ENCODE measurements at regions not wholly inside any gene's neighbourhood (a gene's known extent, or its start where the extent isn't known, plus 50 kb on each side); places are given as distances from the start of the nearest gene placed in this dataset.

- no peak overlapping the region for H3K27ac ChIP-seq (ENCODE audit: low read depth, low read length)
- H3K9ac ChIP-seq (ENCODE audit: extremely low read depth, low read length, poor library complexity, severe bottlenecking) = no peak overlapping the region
- no peak for DNase-seq
- H3K36me3 ChIP-seq (ENCODE audit: control insufficient read depth, insufficient read depth, low read length) = no peaks in the 10 kb centered on the region
- H3K27me3 ChIP-seq (ENCODE audit: control insufficient read depth, insufficient read depth, low read length, poor library complexity, severe bottlenecking) = no peaks in the 10 kb centered on the region
- TF ChIP-seq CTCF (conservative IDR thresholded peaks at IDR 0.05) = peak; percentile 51
- H3K27me3 Mint-ChIP-seq (ENCODE audit: insufficient read depth) = no peaks in the 10 kb centered on the region
- 86 to 97% methylated on average over 1 to 3 of the region's 3 CpGs for WGBS, 2 experiments (ENCODE audit: insufficient coverage in 1 of 2, insufficient read length in 1 of 2)
- peaks cover 6% of the 10 kb centered on the region for H3K9me3 ChIP-seq (ENCODE audit: control insufficient read depth, low read length)
- peaks cover 32% of the 10 kb centered on the region for H3K4me1 Mint-ChIP-seq
- H3K4me3 ChIP-seq (ENCODE audit: low read length) = no peak overlapping the region
- no peak overlapping the region for H3K27ac Mint-ChIP-seq
- peaks cover 16% of the 10 kb centered on the region for H3K4me1 ChIP-seq (ENCODE audit: control insufficient read depth, insufficient read depth, low read length)
- no peak overlapping the region for H3K4me3 Mint-ChIP-seq
- peaks cover 2% of the 10 kb centered on the region for H3K9me3 Mint-ChIP-seq
- peaks cover 5% of the 10 kb centered on the region for H3K36me3 Mint-ChIP-seq (ENCODE audit: low read depth)
These were observed 110.8 kb upstream of the SOD1 start for GRCh38 chr21:31548688-31549087.

- H3K9me3 ChIP-seq (ENCODE audit: control insufficient read depth, low read length) = peaks cover 6% of the 10 kb centered on the region
- Mint-ChIP-seq H3K4me3 (no peak overlapping the region), H3K27me3 (ENCODE audit: insufficient read depth) (no peaks in the 10 kb centered on the region), H3K27ac (no peak overlapping the region), H3K4me1 (peaks cover 24% of the 10 kb centered on the region), H3K36me3 (ENCODE audit: low read depth) (peaks cover 5% of the 10 kb centered on the region), H3K9me3 (peaks cover 2% of the 10 kb centered on the region)
- H3K36me3 ChIP-seq (ENCODE audit: control insufficient read depth, insufficient read depth, low read length) = no peaks in the 10 kb centered on the region
- peaks cover 11% of the 10 kb centered on the region for H3K4me1 ChIP-seq (ENCODE audit: control insufficient read depth, insufficient read depth, low read length)
- 90 to 94% methylated on average over 3 of the region's 3 CpGs for WGBS, 2 experiments (ENCODE audit: insufficient coverage in 1 of 2, insufficient read length in 1 of 2)
- no peak overlapping the region for H3K4me3 ChIP-seq (ENCODE audit: low read length)
- TF ChIP-seq CTCF (conservative IDR thresholded peaks at IDR 0.05) = no peak
- H3K27ac ChIP-seq (ENCODE audit: low read depth, low read length) = no peak overlapping the region
- H3K27me3 ChIP-seq (ENCODE audit: control insufficient read depth, insufficient read depth, low read length, poor library complexity, severe bottlenecking) = no peaks in the 10 kb centered on the region
- no peak overlapping the region for H3K9ac ChIP-seq (ENCODE audit: extremely low read depth, low read length, poor library complexity, severe bottlenecking)
- DNase-seq = no peak
These were observed 112.9 kb upstream of the SOD1 start for GRCh38 chr21:31546443-31547170.

- H3K9me3 ChIP-seq (ENCODE audit: control insufficient read depth, low read length) = peaks cover 3% of the 10 kb centered on the region
- H3K9ac ChIP-seq (ENCODE audit: extremely low read depth, low read length, poor library complexity, severe bottlenecking) = no peak overlapping the region
- no peaks in the 10 kb centered on the region for H3K27me3 Mint-ChIP-seq (ENCODE audit: insufficient read depth)
- no peaks in the 10 kb centered on the region for H3K27me3 ChIP-seq (ENCODE audit: control insufficient read depth, insufficient read depth, low read length, poor library complexity, severe bottlenecking)
- TF ChIP-seq CTCF (conservative IDR thresholded peaks at IDR 0.05) = no peak
- no peak overlapping the region for H3K27ac Mint-ChIP-seq
- H3K4me3 ChIP-seq (ENCODE audit: low read length) = no peak overlapping the region
- no peaks in the 10 kb centered on the region for H3K36me3 ChIP-seq (ENCODE audit: control insufficient read depth, insufficient read depth, low read length)
- peaks cover under 1% of the 10 kb centered on the region for H3K9me3 Mint-ChIP-seq
- H3K36me3 Mint-ChIP-seq (ENCODE audit: low read depth) = peaks cover under 1% of the 10 kb centered on the region
- no peak overlapping the region for H3K27ac ChIP-seq (ENCODE audit: low read depth, low read length)
- no peak for DNase-seq
- peaks cover 32% of the 10 kb centered on the region for H3K4me1 Mint-ChIP-seq
- no peak overlapping the region for H3K4me3 Mint-ChIP-seq
- H3K4me1 ChIP-seq (ENCODE audit: control insufficient read depth, insufficient read depth, low read length) = peaks cover 11% of the 10 kb centered on the region
- WGBS, 2 experiments (ENCODE audit: insufficient coverage in 1 of 2, insufficient read length in 1 of 2) = 70 to 81% methylated on average over 1 of the region's 1 CpG
These were observed 114.5 kb upstream of the SOD1 start for GRCh38 chr21:31545036-31545435.

All from endodermal cell (in vitro differentiated cells).